ENCODE measurements at regions not wholly inside any gene's neighbourhood (a gene's known extent, or its start where the extent isn't known, plus 50 kb on each side); places are given as distances from the start of the nearest gene placed in this dataset.
"Not testable (repeated sequence)": the region's sequence is repeated elsewhere in the genome, so short reads cannot be mapped to it uniquely, and the experiment has no call there.

DNA sequence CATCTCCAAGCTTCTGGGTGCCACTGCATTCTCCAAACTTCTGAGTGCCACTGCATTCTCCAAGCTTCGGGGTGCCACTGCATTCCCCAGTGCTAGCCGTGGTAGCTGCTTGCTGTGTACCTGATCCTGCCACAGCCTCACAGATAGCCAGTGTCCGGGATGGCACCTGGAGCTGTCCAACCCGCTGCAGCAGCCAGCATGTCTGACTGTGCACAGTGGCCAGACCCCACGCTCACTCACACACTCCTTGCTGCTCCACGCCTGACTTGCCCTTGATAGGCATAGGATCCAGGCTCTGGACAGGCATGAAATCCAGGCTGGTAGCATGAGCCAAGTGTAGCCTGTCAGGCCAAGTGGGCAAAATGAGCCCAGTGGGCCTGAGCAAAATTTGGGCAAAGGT lies 465.0 kb downstream of the GUCY1A2 start:
- H3K27ac ChIP-seq (ENCODE audit: extremely low read depth, low read depth, low read length) = no peak overlapping the region
- ChIA-PET POLR2A (no interaction called here), CTCF (no interaction called here)
- no peaks in the 10 kb centered on the region for H3K36me3 ChIP-seq (ENCODE audit: control insufficient read depth in 2 of 2, insufficient read depth in 1 of 2, low read length in 2 of 2)
- H3K4me3 ChIP-seq (ENCODE audit: low read depth, low read length) = no peak overlapping the region
- no peaks in the 10 kb centered on the region for H3K4me1 ChIP-seq (ENCODE audit: control insufficient read depth, insufficient read depth, low read length)
- no peak for TF ChIP-seq ZNF302 (tag by site-specific recombination; IDR thresholded peaks at IDR 0.05; ENCODE audit: low read depth)
- TF ChIP-seq, protein P1, sequence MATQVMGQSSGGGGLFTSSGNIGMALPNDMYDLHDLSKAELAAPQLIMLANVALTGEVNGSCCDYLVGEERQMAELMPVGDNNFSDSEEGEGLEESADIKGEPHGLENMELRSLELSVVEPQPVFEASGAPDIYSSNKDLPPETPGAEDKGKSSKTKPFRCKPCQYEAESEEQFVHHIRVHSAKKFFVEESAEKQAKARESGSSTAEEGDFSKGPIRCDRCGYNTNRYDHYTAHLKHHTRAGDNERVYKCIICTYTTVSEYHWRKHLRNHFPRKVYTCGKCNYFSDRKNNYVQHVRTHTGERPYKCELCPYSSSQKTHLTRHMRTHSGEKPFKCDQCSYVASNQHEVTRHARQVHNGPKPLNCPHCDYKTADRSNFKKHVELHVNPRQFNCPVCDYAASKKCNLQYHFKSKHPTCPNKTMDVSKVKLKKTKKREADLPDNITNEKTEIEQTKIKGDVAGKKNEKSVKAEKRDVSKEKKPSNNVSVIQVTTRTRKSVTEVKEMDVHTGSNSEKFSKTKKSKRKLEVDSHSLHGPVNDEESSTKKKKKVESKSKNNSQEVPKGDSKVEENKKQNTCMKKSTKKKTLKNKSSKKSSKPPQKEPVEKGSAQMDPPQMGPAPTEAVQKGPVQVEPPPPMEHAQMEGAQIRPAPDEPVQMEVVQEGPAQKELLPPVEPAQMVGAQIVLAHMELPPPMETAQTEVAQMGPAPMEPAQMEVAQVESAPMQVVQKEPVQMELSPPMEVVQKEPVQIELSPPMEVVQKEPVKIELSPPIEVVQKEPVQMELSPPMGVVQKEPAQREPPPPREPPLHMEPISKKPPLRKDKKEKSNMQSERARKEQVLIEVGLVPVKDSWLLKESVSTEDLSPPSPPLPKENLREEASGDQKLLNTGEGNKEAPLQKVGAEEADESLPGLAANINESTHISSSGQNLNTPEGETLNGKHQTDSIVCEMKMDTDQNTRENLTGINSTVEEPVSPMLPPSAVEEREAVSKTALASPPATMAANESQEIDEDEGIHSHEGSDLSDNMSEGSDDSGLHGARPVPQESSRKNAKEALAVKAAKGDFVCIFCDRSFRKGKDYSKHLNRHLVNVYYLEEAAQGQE (tag by site-specific recombination; IDR thresholded peaks at IDR 0.05) = 0 out of 2 replicates have a peak, but pooled peaks have one; percentile 60
- no peaks in the 10 kb centered on the region for H3K9me3 ChIP-seq (ENCODE audit: control insufficient read depth, insufficient read depth, low read depth, low read length)

DNA sequence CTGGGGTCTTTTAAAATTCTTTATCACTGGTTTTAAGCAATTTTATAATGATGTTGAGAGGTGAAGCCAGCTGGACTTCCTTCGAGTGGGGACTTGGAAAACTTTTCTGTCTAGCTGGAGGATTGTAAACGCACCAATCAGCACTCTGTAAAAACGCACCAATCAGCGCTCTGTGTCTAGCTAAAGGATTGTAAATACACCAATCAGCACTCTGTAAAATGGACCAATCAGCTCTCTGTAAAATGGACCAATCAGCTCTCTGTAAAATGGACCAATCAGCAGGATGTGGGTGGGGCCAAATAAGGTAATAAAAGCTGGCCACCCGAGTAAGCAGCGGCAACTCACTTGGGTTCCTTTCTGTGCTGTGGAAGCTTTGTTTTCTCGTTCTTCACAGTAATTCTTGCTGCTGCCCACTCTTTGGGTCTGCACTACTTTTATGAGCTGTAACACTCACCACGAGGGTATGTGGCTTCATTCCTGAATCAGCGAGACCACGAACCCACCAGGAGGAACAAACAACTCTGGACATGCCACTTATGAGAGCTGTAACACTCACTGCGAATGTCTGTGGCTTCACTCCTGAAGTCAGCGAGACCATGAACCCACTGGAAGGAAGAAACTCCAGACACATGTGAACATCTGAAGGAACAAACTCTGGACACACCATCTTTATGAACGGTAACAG lies 462.6 kb downstream of the GUCY1A2 start:
- H3K36me3 ChIP-seq (ENCODE audit: control insufficient read depth in 2 of 2, insufficient read depth in 1 of 2, low read length in 2 of 2); H3K4me3 ChIP-seq (ENCODE audit: low read depth, low read length); H3K9me3 ChIP-seq (ENCODE audit: control insufficient read depth, insufficient read depth, low read depth, low read length); POLR2A ChIA-PET; H3K27ac ChIP-seq (ENCODE audit: extremely low read depth, low read depth, low read length); H3K4me1 ChIP-seq (ENCODE audit: control insufficient read depth, insufficient read depth, low read length): not testable (repeated sequence)
- CTCF ChIA-PET = interaction anchor here (0.6 kb wide), 1 partner anchor 487 kb away, joined by 3 read pairs; no protein-coding TSS in a partner anchor

DNA sequence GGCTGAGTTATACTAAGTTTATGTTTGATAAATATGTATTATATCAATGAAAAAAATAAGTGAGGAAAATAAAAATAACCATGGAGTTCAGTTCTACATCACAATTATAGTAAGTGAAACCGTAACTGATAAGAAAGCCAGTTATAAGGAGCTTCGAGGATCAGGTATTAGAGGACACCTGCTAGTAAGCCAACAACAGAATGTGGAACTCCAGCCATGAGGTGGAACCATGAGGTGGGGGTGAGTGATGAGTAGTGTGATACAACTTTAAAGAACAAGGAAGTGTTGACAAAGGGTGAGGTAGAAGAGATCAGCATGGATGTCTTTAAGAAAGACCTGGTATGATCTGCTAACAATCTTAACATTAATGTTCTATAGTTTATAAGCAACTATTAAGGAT lies 452.9 kb downstream of the GUCY1A2 start:
- Histone ChIP-seq H3K36me3 (ENCODE audit: control insufficient read depth in 2 of 2, insufficient read depth in 1 of 2, low read length in 2 of 2) (no peaks in the 10 kb centered on the region), H3K9me3 (ENCODE audit: control insufficient read depth, insufficient read depth, low read depth, low read length) (no peaks in the 10 kb centered on the region), H3K4me1 (ENCODE audit: control insufficient read depth, insufficient read depth, low read length) (no peaks in the 10 kb centered on the region), H3K27ac (ENCODE audit: extremely low read depth, low read depth, low read length) (no peak overlapping the region), H3K4me3 (ENCODE audit: low read depth, low read length) (no peak overlapping the region)
- POLR2A ChIA-PET = no interaction called here
- CTCF ChIA-PET = no interaction called here
- no peak for TF ChIP-seq ZNF571 (tag by site-specific recombination; IDR thresholded peaks at IDR 0.05)
- TF ChIP-seq MYNN (tag by site-specific recombination; IDR thresholded peaks at IDR 0.05; ENCODE audit: borderline replicate concordance) = no peak

DNA sequence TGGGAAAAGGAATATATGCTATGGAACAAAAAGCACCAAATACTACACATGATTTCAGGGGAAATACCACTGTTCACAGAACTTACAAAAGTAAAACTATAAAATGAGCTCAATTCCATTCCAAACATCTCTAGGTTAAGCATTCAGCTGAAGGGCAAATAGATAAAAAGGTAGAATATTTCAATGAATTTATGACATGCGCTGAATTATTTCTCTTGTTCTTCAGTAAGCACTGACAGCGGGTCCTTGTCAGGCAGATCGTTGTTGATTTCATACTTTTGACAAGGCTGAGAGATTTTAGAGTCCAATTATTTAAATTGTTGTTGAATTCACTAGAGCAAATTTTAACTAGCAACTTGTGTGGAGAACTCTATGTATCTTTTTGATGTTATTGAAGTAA lies 449.6 kb downstream of the GUCY1A2 start:
- POLR2A ChIA-PET = no interaction called here

DNA sequence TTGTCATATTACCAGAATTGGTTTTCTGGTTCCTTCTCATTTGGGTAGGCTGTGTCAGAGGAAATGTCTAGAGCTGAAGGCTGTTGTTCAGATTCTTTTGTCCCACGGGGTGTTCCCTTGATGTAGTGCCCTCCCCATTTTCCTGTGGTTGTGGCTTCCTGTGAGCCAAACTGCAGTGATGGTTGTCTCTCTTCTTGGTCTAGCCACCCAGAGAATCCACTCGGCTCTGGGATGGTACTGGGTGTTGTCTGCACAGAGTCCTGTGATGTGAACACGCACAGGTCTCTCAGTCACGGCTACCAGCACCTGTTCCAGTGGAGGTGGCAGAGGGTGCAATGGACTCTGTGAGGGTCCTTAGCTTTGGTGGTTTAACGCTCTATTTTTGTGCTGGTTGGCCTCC lies 440.9 kb downstream of the GUCY1A2 start:
- H3K36me3 ChIP-seq (ENCODE audit: control insufficient read depth in 2 of 2, insufficient read depth in 1 of 2, low read length in 2 of 2); H3K27ac ChIP-seq (ENCODE audit: extremely low read depth, low read depth, low read length); H3K4me1 ChIP-seq (ENCODE audit: control insufficient read depth, insufficient read depth, low read length); H3K4me3 ChIP-seq (ENCODE audit: low read depth, low read length); POLR2A ChIA-PET; H3K9me3 ChIP-seq (ENCODE audit: control insufficient read depth, insufficient read depth, low read depth, low read length): not testable (repeated sequence)
- CTCF ChIA-PET = interaction anchor here (0.7 to 1.3 kb wide), 3 partner anchors 210 to 439 kb away, joined by 3 to 4 read pairs (median 3); no protein-coding TSS in a partner anchor

More for the DNA sequence above, 449.6 kb downstream of the GUCY1A2 start:
- TF ChIP-seq ZNF701 (tag by site-specific recombination; IDR thresholded peaks at IDR 0.05) = no peak
- H3K27ac ChIP-seq (ENCODE audit: extremely low read depth, low read depth, low read length) = no peak overlapping the region
- no peaks in the 10 kb centered on the region for H3K4me1 ChIP-seq (ENCODE audit: control insufficient read depth, insufficient read depth, low read length)
- CTCF ChIA-PET = interaction anchor here (0.7 kb wide), 1 partner anchor 195 kb away, joined by 3 read pairs; no protein-coding TSS in a partner anchor
- no peaks in the 10 kb centered on the region for H3K9me3 ChIP-seq (ENCODE audit: control insufficient read depth, insufficient read depth, low read depth, low read length)
- no peaks in the 10 kb centered on the region for H3K36me3 ChIP-seq (ENCODE audit: control insufficient read depth in 2 of 2, insufficient read depth in 1 of 2, low read length in 2 of 2)
- no peak overlapping the region for H3K4me3 ChIP-seq (ENCODE audit: low read depth, low read length)

DNA sequence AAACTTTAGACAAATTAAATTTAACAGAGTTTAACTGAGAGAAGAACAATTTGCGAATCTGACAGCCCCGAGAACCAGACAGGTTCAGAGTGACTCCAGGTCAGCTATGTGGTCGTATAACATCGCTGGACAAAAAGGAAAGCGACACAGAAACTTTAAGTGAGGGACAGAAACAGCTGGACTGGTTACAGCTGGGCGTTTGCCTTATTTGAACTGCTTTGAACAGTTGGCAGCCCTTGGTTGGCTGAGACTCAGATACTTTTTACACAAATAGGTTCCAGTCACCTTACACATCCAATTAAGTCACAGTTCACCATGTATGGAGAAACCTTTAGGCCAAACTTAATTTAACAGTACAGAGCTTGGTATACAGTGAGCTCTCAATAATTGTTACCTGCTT lies 436.9 kb downstream of the GUCY1A2 start:
- TF ChIP-seq RBAK (tag by site-specific recombination; IDR thresholded peaks at IDR 0.05) (no peak), ZSCAN23 (tag by site-specific recombination; IDR thresholded peaks at IDR 0.05) (no peak), ZNF792 (tag by site-specific recombination; IDR thresholded peaks at IDR 0.05) (no peak)
- TF ChIP-seq, protein P2, sequence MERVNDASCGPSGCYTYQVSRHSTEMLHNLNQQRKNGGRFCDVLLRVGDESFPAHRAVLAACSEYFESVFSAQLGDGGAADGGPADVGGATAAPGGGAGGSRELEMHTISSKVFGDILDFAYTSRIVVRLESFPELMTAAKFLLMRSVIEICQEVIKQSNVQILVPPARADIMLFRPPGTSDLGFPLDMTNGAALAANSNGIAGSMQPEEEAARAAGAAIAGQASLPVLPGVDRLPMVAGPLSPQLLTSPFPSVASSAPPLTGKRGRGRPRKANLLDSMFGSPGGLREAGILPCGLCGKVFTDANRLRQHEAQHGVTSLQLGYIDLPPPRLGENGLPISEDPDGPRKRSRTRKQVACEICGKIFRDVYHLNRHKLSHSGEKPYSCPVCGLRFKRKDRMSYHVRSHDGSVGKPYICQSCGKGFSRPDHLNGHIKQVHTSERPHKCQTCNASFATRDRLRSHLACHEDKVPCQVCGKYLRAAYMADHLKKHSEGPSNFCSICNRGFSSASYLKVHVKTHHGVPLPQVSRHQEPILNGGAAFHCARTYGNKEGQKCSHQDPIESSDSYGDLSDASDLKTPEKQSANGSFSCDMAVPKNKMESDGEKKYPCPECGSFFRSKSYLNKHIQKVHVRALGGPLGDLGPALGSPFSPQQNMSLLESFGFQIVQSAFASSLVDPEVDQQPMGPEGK (tag by site-specific recombination; IDR thresholded peaks at IDR 0.05) = no peak
- H3K4me1 ChIP-seq (ENCODE audit: control insufficient read depth, insufficient read depth, low read length) = no peaks in the 10 kb centered on the region
- H3K4me3 ChIP-seq (ENCODE audit: low read depth, low read length) = no peak overlapping the region
- H3K36me3 ChIP-seq (ENCODE audit: control insufficient read depth in 2 of 2, insufficient read depth in 1 of 2, low read length in 2 of 2) = no peaks in the 10 kb centered on the region
- ChIA-PET CTCF (interaction anchor here (0.6 kb wide), 1 partner anchor 180 kb away, joined by 3 read pairs; no protein-coding TSS in a partner anchor), POLR2A (no interaction called here)
- no peaks in the 10 kb centered on the region for H3K9me3 ChIP-seq (ENCODE audit: control insufficient read depth, insufficient read depth, low read depth, low read length)
- H3K27ac ChIP-seq (ENCODE audit: extremely low read depth, low read depth, low read length) = no peak overlapping the region

All from HEK293 (cell line).